Nucleus accumbens (tissue), 56 donors: ENCODE measurements at regions not wholly inside any gene's neighbourhood (a gene's known extent, or its start where the extent isn't known, plus 50 kb on each side); places are given as distances from the start of the nearest gene placed in this dataset.

Experiments used
- DNase-seq, 56 donors: peaks; one replicate each; lab custom pipeline; 2025; lab: John Stamatoyannopoulos, UW

- DNase-seq = peak in 33 of 56 donors; percentile 6 to 71 (median 28)
Observed at GRCh38 chr2:235287375-235287733, 206.5 kb upstream of the AGAP1 start.

GRCh38 chr2:235291461-235291860 is 202.4 kb upstream of the AGAP1 start:
- DNase-seq = no peak

- no peak for DNase-seq
Observed at GRCh38 chr2:235293061-235293460, 200.8 kb upstream of the AGAP1 start.

- no peak for DNase-seq
Observed at GRCh38 chr2:235295831-235296230, 198.0 kb upstream of the AGAP1 start.

- peak in 1 of 56 donors; percentile 3 for DNase-seq
Observed at GRCh38 chr2:235300368-235301201, 193.3 kb upstream of the AGAP1 start.

GRCh38 chr2:235301202-235302076 is 192.4 kb upstream of the AGAP1 start:
- no peak for DNase-seq

GRCh38 chr2:235302263-235302662 is 191.6 kb upstream of the AGAP1 start:
- no peak for DNase-seq

- DNase-seq = no peak
Observed at GRCh38 chr2:235303499-235304291, 190.1 kb upstream of the AGAP1 start.

- DNase-seq = no peak
Observed at GRCh38 chr2:235305678-235306077, 188.2 kb upstream of the AGAP1 start.

- no peak for DNase-seq
Observed at GRCh38 chr2:235311044-235311443, 182.8 kb upstream of the AGAP1 start.

GRCh38 chr2:235312571-235312970 is 181.3 kb upstream of the AGAP1 start:
- DNase-seq = no peak

- peak in 8 of 56 donors; percentile 4 to 42 (median 18) for DNase-seq
Observed at GRCh38 chr2:235314371-235314930, 179.4 kb upstream of the AGAP1 start.

- no peak for DNase-seq
Observed at GRCh38 chr2:235319095-235319494, 174.7 kb upstream of the AGAP1 start.

GRCh38 chr2:235320326-235320725 is 173.5 kb upstream of the AGAP1 start:
- no peak for DNase-seq

GRCh38 chr2:235324324-235324723 is 169.5 kb upstream of the AGAP1 start:
- no peak for DNase-seq

GRCh38 chr2:235325151-235325550 is 168.7 kb upstream of the AGAP1 start:
- no peak for DNase-seq

- no peak for DNase-seq
Observed at GRCh38 chr2:235328991-235329390, 164.9 kb upstream of the AGAP1 start.

- DNase-seq = peak in 1 of 56 donors; percentile 37
Observed at GRCh38 chr2:235330775-235331451, 162.9 kb upstream of the AGAP1 start.

GRCh38 chr2:235332240-235332890 is 161.5 kb upstream of the AGAP1 start:
- no peak for DNase-seq
